Right hindlimb (tissue), 1 donor: ENCODE measurements at regions not wholly inside any gene's neighbourhood (a gene's known extent, or its start where the extent isn't known, plus 50 kb on each side); places are given as distances from the start of the nearest gene placed in this dataset.
"Not testable (repeated sequence)": the region's sequence is repeated elsewhere in the genome, so short reads cannot be mapped to it uniquely, and the experiment has no call there.

Experiments
- DNase-seq: peaks from one replicate; pipeline ENCODE4 v3.0.0-alpha.2; 2018

DNA sequence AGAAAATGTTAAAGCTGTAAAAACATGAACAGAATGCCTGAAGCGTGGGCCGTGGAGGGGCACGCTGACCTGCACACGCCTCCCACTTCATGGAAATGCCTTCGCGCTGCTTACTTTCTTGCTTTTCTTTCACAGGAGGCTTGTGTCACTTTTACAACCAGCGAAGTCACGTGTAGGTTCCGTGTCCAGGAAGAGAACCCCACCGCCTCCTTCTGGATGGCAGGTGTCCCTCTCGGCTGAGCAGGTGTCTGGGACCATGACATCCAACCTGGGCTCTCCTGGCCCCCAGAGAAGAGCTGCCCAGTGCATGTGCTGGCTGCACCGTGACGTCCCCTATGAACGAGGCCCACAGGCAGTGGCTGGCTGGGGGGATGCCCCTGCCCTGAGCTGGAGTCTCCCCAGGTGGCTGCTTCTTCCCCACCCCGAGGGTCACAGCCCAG lies 345.0 kb upstream of the SFSWAP start:
- DNase-seq = peak; percentile 8

DNA sequence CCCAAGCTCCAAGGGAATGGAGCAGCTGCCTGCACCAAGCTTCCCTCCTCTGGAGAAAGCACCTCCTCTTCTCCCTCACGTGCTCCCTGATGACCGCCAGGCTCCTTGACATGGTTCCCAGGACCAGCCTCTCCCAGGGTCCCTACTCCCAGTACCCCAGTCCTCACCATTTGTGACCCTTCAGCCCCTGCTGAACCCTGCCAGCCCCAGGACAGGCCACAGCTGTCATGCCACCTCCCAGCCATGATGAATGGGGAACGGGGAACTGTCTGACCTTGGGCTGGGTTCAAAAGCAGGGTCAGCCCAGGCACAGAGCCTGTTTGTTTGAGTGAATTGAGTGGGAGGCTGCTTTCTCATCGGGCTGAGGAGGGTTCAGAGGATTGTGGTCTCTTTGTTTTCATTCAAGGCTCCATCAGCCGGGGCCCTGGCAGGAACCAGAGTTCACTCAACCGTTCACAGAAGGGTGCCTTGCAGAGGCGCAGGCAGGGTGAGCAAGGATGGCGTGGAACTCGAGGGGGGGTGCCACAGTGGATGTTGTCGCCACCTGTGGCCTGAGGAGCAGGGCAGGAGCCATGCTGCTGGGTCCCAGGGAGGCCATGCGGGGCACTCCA lies 344.5 kb upstream of the SFSWAP start:
- DNase-seq = peak; percentile 12

DNA sequence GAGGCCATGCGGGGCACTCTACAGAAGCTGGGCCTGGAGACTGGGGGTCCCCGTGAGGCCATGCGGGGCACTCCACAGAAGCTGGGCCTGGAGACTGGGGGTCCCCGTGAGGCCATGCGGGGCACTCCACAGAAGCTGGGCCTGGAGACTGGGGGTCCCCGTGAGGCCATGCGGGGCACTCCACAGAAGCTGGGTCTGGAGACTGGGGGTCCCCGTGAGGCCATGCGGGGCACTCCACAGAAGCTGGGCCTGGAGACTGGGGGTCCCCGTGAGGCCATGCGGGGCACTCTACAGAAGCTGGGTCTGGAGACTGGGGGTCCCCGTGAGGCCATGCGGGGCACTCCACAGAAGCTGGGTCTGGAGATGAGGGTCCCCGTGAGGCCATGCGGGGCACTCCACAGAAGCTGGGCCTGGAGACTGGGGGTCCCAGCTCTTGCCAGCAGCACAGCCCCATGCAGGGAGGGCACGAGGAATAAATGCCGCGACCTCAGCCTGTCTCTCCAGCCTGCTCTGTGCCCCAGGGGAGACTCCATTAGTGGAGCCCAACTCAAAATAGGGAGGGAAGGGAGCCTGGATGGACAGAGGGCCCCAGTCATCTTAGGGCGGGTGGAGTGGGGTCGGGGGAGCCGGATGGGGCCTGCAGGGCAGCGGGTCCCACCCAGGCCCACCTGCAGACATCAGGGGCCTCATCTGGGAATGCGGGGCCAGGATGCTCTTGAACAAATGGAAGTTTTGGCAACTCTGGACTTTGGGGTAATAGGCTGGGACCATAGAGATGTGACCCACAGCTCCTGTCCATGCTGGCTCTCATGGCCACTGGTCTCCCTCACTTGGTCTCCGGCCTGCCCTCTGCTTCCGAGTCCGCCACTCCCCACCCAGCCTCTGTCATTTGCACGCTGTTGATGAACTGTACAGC lies 343.6 kb upstream of the SFSWAP start:
- not testable (repeated sequence) for DNase-seq

DNA sequence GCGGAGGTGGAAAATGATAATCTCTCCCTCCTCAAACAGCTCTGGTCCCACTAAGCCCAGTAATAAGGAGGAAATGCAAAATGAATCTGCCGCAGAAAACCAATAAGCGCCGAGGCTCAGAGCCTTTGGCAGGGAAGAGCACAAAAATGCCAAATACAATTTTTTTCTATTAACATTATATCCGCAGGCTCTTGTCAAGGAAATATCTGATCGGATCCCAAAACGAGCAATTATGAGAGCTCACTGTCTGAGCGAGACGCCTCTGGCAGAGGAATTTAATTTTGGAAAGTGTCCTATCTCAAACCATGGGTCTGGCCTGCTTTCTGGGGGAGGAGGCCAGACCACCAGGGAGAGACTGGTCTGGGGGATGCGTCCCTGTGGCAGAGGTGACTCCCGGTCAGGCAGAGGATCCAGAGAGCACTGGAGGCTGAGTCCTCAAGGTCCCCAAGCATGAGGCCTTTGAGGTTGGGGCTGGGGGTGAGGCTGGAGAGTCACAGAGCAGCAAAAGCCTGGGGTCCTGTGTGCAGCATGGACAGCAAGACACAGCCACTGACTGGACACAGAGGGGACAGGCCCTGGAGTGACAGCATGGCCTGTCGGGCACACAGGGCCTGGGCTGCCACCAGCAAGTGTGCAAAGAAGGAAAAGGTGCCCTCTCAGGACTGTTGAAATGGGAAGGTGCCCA lies 342.8 kb upstream of the SFSWAP start:
- no peak for DNase-seq

DNA sequence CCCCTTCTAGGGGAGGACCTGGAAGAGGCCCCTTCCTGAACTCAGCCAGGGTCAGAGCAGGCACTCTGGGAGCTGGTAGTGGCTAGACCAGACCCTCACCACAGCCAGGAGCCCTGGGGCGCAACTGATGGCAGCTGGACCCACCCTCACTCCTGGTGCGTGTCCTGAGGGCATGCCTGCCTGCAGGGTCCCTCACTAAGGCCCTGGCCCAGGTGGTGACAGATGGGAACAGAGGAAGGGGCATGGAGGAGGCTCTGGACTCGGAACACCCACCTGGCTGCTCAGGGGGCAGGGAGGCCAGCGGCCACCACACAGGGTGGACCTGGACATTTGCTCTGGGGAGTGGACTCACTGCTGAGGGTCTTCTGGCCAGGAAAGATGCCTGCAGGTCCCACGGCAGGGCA lies 342.2 kb upstream of the SFSWAP start:
- DNase-seq = no peak

DNA sequence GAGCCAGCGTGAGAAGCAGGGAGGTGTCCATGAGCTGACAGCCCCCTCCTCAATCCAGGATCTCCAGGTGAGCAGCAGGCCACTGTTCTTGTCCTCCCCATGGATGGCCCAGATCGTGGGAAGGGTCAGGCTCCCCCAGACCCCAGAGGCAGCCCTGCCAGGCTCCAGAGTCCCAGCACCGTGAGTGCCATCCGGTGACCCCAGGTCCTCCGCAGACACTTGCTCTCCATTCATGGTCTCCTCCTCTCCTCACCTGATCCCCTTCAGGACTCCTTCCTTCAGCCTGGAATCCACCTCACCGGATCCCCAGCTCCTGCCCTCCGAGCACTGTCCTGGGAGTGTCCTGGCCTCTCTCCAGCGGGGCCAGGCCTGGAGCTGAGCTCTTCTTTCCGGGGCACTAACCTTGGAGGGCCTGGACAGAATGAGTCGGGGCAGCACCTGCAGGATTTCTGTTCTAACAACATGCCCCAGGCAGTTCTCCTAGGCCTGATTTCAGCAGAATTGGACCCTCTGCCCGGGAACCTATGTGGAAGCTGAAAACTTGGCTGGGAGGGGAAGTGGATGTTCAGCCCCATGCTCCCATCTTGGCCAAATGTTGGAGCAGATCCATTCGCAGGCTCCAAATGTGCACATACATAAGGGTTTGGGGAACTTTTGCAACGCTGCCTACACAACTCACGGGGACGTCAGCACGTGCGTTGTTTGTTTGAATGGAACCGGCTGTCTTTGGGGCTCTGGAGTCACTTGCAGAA lies 341.6 kb upstream of the SFSWAP start:
- DNase-seq = peak; percentile 12

DNA sequence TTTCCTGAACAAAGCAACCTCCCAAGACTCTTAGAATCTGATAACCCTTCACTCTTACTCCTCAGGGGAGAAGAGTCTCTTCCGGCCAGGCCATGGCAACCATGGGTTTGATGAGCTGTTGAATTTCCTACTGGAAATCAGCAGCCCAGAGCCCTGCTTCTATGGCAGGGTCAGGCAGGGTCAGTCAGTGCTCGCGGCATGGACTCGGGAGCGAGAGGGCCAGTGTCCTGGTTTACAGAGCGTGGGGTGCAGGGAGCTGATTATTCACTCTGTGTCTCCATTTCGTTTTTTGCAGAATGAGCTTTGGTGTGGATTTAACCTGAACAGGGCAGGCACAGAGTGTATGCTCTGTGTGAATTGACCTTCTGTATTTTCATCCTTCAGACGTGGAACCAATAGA lies 340.6 kb upstream of the SFSWAP start:
- no peak for DNase-seq

DNA sequence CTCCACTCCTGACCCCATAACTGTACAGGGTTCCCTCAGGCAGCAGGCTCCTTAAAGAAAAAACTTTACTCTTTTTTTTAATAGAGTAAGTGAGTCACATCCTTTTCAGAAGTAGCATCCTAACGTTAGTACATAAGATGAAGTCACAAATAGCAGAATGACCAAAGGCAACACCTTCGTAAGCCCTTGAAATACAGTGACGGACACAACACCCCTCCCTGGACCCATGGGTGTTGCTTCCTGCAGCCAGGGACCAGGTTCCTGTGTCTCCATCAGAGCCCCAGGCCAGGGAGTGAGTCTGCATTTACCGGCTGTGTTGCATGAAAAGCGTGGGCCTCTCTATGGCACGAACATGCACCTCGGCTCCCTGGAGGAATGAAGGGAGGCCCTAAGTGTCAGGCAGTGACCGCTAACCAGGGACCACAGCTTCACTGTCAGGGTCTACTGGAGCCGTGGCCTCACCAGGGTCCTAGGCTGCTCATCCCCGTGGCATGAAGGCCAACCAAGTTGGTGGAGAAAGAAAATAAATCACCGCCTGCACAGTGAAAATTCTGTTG lies 340.0 kb upstream of the SFSWAP start:
- peak; percentile 8 for DNase-seq

DNA sequence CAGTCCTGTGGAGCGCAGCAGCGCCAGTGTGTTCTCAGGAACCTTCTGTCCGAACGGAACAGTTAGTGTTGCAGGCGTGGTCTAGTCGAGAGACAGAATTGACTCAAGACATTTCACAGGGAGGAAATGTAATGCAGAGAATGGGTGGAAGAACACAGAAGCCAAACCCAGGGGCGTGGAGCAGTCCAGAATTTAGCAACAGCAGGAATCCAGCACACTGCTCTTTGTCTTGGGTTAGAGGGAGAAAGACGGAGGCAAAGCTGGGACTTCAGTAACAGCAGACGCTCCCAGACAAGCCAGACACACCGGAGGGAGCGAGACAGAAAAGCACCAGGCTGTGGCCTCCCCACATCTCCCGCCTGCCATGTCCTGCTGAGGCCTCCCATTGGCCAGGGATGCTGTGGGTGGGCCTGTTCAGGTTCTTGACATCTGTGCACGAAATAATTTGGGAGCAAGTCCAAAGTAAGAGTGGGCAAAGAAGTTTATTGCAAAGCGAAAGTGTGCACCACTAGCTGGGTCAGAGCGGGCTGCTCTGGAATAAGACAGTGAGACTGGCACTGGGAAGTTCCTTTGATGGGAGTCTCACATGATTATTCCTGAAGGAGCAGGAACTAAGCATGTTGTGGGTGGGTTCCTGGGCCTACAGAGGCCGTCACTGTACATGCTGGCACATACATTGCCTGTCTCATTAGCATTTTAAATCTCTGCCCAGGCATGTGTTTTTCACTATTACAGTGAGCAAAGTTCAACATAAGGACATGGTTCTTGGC lies 339.3 kb upstream of the SFSWAP start:
- DNase-seq = no peak

DNA sequence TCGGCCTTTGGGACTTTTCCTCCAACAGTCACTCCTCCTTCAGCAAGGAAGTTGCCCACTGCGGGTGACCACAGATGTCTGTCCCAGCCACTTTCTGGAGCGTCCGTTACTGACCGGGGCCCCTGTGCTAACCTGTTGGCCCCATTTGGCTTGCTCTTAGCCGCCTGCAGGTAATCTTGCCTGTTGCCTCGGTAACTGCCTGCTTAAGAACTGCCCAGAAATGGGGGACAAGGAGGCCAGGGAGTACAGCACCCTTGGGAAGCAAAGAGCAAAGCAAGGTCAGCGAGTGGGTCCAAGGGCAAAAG lies 338.8 kb upstream of the SFSWAP start:
- DNase-seq = no peak

DNA sequence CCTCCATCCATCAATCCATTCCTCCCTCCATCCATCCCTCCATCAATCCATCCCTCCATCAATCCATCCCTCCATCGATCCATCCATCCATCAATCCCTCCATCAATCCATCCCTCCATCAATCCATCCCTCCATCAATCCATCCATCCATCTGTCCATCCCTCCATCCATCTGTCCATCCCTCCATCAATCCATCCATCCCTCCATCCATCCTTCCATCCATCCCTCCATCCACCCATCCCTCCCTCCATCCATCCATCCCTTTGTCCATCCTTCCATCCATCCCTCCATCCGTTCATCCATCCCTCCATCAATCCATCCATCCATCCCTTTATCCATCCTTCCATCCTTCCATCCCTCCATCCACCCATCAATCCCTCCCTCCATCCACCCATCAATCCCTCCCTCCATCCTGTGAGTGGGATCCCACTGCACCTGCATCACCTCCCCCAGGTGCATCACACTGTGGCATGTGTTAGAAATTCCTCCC lies 338.1 kb upstream of the SFSWAP start:
- no peak for DNase-seq

DNA sequence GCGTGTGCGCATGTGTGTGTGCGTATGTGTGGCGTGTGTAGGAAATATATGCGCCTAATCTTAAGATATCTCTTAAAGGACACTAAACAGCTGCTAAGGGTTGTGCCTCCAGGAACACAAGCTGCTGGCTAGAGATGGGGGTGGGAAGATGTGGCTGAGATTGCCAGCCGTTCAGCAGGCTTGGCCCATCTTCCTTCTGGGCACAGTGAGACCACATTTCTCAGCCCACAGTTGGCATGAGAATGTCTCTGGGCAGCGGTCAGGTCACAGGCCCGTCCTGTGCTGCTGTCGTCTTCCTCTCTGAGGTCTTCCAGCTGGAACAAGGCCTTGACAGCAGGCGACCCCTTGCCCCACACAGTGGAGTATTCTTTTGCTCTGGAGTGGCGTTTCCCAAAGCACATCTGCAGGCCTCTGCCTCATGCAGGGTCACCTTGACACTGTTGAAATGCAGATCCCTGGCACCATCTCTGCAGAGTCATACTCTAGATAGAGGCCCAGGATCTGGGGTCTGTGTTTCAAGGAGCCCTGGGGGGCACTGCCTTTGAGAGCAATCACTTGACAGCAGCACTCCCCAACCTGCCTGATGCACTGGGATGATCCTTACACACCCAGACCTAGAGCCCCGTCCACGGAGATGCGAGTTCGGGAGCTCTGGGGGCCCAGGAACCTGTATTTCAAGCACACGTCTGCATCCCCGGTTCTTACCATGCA lies 335.5 kb upstream of the SFSWAP start:
- DNase-seq = no peak

DNA sequence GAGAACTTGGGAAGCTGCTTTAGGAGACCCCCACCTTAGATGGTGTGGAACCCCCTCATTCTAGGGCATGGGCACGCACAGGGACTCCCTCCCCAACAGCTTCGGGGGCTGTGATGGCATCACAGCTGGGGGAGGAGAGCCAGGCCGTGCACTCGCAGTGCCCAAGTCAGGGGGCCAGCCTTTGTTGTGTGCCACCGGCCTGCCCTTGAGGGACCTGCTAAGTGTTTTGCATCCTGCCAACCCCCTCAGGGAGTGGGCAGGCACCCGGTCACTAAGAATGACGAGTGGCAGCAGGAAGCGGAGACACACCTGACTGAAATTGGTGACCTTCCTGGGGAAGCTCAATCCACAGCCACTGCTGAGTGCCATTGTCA lies 334.9 kb upstream of the SFSWAP start:
- DNase-seq = no peak

DNA sequence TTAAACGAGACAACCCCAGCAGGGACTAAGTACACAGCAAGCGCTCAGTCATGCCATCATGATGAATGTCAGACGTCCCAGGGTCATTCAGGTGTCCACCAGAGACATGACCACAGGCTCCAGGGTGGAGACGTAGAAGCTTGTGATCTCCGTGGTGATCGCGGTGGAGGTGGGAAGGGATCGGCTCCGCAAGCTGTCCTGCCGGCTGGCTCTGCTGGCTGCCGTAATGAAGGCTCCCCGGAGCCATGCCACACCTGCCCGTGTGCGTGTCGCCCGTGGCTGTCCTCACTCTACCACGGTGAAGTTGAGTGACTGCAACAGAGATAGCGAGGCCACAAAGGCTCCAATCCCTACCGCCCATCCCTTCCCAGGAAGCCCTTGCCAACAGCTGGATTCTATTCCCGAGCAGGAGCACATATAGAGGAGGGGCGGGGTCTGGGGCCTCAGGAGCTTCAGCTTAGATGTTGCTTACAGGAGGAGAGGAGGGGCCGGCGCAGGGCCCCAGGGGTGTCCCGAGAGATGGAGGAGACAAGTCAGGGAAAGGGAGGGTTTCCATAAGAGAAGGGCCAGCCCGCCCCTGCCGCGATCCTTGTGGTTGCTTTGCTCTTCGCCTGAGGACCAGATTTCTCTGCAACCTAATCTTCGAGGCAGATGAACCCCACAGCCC lies 332.6 kb upstream of the SFSWAP start:
- no peak for DNase-seq

DNA sequence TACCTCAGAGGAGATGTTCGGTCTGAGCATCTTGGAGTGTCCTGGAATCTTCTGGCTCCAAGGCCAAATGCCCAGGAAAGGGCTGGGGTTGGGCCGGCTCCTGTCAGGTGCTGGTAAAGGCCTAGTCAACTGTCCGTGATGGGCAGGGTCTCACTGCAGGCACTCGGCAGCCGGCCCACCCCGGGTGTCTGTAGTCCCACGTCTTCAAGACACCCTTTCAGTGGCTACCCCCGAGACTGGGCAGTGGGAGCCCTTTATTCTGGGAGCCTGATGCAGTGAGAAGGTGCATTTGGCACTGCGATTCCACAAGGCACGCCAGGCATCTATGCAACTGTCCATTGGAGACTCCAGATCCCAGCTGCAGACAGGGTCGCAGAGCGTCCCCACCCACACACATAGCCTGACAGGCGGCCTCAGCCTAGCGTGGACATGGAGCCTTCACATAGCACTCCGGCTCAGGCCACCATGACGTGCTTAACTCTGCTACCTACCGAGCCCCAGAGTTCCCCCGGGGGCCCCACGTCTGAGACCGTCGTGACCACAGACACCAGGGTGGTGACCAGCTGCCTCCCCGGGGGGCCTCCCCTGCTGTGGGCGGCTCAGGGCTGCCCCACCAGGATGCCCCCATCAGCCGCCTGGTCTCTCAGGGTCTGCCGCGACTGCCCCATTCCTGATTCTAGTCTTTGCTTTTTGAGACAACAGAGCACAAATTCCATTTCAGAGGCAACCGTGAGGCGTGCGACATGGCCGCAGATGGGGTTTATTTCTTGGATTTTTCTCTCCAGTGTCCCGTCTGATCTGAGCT lies 331.8 kb upstream of the SFSWAP start:
- no peak for DNase-seq

DNA sequence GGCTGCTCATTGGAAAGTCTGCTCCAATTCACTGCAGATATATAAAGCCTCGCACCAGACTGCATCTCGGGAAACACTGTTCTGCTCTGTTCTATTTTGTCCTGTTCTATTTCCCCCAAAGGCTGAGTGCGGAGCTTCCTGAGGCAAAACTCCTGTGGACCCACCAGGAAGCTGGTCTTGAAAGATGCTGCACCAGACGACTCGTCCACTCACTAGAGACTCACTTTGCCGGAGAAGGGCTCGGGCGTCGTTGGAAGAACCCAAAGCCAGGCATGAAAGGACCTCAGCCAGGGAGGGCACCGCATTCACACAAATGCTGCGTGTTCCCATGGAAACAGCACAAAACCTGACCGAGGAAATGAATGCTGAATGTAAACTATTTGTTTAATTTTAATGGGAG lies 331.2 kb upstream of the SFSWAP start:
- DNase-seq = no peak

DNA sequence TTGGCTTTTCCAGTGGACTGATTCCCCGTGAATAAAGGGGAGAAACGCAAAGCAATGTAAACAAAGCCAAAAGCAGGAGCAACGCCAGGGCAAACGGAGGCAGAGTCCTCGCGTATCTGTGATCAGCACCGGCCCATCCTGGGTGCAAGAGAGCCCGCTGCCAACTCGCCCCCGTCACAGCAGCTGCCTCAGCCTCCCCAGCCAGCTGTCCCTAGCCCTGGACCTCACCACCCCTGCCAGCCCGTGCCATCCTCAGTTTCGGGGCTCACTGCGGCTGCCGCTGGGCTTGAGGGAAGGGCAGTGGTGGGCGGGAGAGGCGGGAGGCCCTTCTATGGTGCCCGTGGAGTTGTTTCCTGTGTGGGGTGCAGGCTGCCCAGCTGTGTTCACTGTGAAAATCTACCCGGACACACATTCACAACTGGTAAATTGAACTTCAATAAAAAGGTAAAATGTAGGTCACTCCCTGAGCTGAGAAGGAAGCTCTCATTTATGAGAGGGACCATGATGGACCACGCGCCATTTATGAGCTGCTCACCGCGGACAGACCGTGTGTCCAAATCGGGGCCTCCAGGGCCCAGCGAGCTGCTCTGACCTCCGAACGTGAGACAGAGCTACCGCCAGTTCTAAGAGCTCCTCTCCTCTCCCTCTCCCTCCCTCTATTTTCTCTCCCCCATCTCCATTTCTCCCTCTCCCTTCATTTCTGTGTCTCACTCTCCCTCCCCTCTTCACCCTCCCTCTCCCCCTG lies 330.5 kb upstream of the SFSWAP start:
- no peak for DNase-seq

DNA sequence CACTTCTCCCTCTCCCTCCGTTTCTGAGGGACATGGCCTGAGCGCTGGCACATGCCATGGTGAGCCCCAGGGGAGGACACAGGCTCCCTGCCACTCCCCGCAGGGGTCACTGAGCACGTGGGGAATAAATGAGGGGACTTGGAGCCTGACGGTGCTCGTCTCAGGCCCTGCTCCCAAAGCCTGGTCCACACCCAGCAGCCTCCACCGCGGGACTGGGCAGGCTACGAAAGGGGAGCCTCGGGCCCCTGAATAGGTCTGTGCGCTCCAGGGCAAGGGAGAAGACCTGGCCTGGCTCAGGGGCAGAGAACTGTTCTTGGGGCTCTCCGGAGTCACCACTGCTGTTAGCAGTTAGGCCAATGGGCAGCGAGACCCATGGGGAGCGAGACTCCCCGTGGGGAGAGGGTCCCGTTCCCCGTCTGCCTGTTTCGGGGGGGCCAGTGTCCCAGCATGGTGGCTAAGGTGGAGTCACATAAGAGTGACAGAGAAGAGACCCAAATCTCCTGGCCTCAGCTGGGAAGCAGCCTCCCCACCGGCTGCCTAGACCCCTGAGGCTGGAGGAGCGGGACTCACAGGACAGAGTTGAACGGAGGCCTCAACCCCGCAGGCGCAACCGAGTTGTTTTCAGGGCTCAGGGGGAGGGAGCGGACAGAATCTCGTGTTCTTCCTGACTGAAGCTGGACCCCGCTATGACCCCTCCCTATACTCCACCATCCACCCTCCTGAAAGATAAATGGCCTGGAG lies 329.8 kb upstream of the SFSWAP start:
- no peak for DNase-seq
